Breast epithelium (tissue), 4 donors: ENCODE measurements at regions not wholly inside any gene's neighbourhood (a gene's known extent, or its start where the extent isn't known, plus 50 kb on each side); places are given as distances from the start of the nearest gene placed in this dataset.

ENCODE experiments used
- DNase-seq, 2 donors: peaks; one replicate each; pipeline ENCODE4 v3.0.0-alpha.2; 2019; ENCODE audit warnings: low spot score in 2 of 2
- H3K27ac ChIP-seq, 2 donors: fragments of 200-600 bp; sonication (generic) in 1 of 2; one replicate each; pipeline ENCODE4 v1.5.1; 2016 to 2019; ENCODE audit warnings: mild to moderate bottlenecking in 1 of 2
- H3K27me3 ChIP-seq, 2 donors: fragments of 200-600 bp; sonication (generic) in 1 of 2; one replicate each; pipeline versions ENCODE4 v1.5.1 to v1.6.0; 2017 to 2019; ENCODE audit warnings: control low read depth in 1 of 2, mild to moderate bottlenecking in 1 of 2
- H3K36me3 ChIP-seq: fragments of 200-600 bp; one replicate; pipeline ENCODE4 v1.5.1; 2019
- H3K4me1 ChIP-seq, 2 donors: fragments of 200-600 bp; sonication (generic); one replicate each; pipeline ENCODE4 v1.5.1; 2016 to 2019; ENCODE audit warnings: control low read depth in 1 of 2
- H3K4me3 ChIP-seq, 3 donors: fragments of 200-600 bp; sonication (generic); 1 replicate in 2 of 3; 2 replicates in 1 of 3; pipeline ENCODE4 v1.5.1; 2016 to 2019; ENCODE audit warnings: mild to moderate bottlenecking in 3 of 3, moderate library complexity in 2 of 3
- H3K9me3 ChIP-seq, 2 donors: fragments of 200-600 bp; sonication (generic) in 1 of 2; one replicate each; pipeline ENCODE4 v1.5.1; 2016 to 2019; ENCODE audit warnings: control low read depth in 1 of 2
- CTCF ChIP-seq, 3 donors: fragments of 450-650 bp; IDR thresholded peaks; one replicate each; pipeline ENCODE4 v1.5.1; 2016 to 2017; ENCODE audit warnings: antibody characterized with exemption in 3 of 3, mild to moderate bottlenecking in 3 of 3, moderate library complexity in 3 of 3
- POLR2A ChIP-seq: fragments of 450-650 bp; IDR thresholded peaks from one replicate; pipeline ENCODE4 v1.6.1; 2016; ENCODE audit warnings: antibody characterized with exemption, mild to moderate bottlenecking, moderate library complexity
- POLR2AphosphoS5 ChIP-seq, 3 donors: sonication (generic); formaldehyde crosslinking; IDR thresholded peaks; one replicate each; pipeline ENCODE4 v1.6.1; 2017; ENCODE audit warnings: antibody characterized with exemption in 3 of 3
- intact Hi-C: fragments of 100-400 bp; cut with DNase I; formaldehyde crosslinking; loops from one replicate; pipeline ENCODE4 v1.15.1; 2023; ENCODE audit warnings: low total_unique reads

DNA sequence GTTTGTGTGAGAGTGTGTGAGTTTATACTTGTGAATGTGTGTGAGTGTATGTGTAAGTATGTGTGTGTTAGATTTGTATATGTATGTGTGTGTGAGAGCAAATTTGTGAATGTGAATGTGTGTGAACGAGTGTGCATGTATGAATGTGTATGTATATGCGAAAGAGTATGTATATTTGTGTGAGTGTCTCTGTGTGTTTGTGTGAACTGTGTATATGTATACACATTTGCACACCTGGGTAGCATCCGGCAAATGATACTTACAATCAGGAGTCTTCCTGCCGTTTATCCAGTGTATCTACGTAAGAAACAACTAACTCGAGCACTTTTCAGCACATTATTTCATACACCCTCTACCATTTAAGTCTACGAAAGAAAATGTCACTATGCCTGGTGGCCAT, 487.4 kb downstream of the TNS3 start:
- TF ChIP-seq CTCF (IDR thresholded peaks at IDR 0.05) (no peak), POLR2A (no peak), POLR2AphosphoS5 (IDR thresholded peaks at IDR 0.05) (no peak)
- Histone ChIP-seq H3K27ac (no peak overlapping the region), H3K4me1 (no peaks in the 10 kb centered on the region), H3K4me3 (no peak overlapping the region), H3K36me3 (no peaks in the 10 kb centered on the region), H3K27me3 (no peaks in the 10 kb centered on the region), H3K9me3 (no peaks in the 10 kb centered on the region)
- DNase-seq, result no peak
- intact Hi-C loops, result no loop called here

- H3K4me1 ChIP-seq, result no peaks in the 10 kb centered on the region
- no peaks in the 10 kb centered on the region for H3K36me3 ChIP-seq
- no peaks in the 10 kb centered on the region for H3K9me3 ChIP-seq
- DNase-seq, result no peak
- H3K27me3 ChIP-seq, result no peaks in the 10 kb centered on the region
- intact Hi-C loops, result no loop called here
- TF ChIP-seq CTCF (IDR thresholded peaks at IDR 0.05) (no peak), POLR2A (no peak), POLR2AphosphoS5 (IDR thresholded peaks at IDR 0.05) (no peak)
- no peak overlapping the region for H3K27ac ChIP-seq
- H3K4me3 ChIP-seq, result no peak overlapping the region
Observed at GRCh38 chr7:47093320-47094234, 488.3 kb downstream of the TNS3 start.

GRCh38 chr7:47092336-47092735, 489.6 kb downstream of the TNS3 start:
- H3K36me3 ChIP-seq, result no peaks in the 10 kb centered on the region
- no peak for DNase-seq
- H3K27ac ChIP-seq, result no peak overlapping the region
- no peak overlapping the region for H3K4me3 ChIP-seq
- no peaks in the 10 kb centered on the region for H3K4me1 ChIP-seq
- H3K27me3 ChIP-seq, result no peaks in the 10 kb centered on the region
- H3K9me3 ChIP-seq, result no peaks in the 10 kb centered on the region
- intact Hi-C loops, result no loop called here
- TF ChIP-seq POLR2AphosphoS5 (IDR thresholded peaks at IDR 0.05) (no peak), POLR2A (no peak), CTCF (IDR thresholded peaks at IDR 0.05) (no peak)

DNA sequence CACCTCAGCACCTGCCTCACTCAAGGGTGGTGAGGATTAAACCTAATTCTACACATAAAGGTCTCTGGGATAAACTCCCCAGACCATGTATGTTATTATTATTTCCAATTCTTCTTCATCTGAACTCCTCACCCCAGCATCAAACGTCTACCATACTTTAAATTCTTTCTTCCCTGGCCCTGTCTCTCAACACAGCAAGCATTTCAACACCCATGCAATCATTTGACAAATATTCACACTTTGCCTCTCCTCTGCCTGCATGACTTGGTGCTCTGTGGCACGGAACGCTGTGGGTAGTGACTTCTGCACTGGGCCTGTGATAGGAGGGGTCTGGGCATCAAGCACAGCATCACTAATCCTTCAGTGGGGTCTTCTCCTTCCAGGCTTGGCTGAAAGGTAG, 490.8 kb downstream of the TNS3 start:
- no peak for DNase-seq
- intact Hi-C loops, result no loop called here

More for the DNA sequence above, 490.8 kb downstream of the TNS3 start:
- TF ChIP-seq POLR2AphosphoS5 (IDR thresholded peaks at IDR 0.05) (no peak), CTCF (IDR thresholded peaks at IDR 0.05) (no peak), POLR2A (no peak)
- Histone ChIP-seq H3K4me1 (no peaks in the 10 kb centered on the region), H3K4me3 (no peak overlapping the region), H3K36me3 (no peaks in the 10 kb centered on the region), H3K27me3 (no peaks in the 10 kb centered on the region), H3K27ac (no peak overlapping the region), H3K9me3 (no peaks in the 10 kb centered on the region)
